ENCODE measurements at regions not wholly inside any gene's neighbourhood (a gene's known extent, or its start where the extent isn't known, plus 50 kb on each side); places are given as distances from the start of the nearest gene placed in this dataset.

DNA sequence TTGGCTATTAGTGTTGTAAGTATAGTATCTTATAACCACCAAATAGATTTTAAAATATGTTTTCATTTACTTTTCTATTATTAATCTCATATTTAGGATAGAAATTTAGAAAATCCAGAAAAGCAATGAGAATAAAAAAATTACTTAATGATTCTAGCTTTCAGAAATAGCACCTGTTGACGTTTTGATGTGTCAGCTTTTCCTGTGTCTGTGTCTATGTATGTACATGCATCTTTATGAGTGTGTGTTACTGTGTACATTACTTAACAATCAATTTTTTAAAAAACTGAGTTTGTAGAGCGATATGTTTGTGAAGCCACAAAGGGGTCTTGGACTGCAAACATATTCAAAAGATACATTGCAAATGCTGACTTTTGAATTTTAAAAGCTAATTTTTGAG lies 526.9 kb downstream of the BCKDHB start:
- no peaks in the 10 kb centered on the region for H3F3A ChIP-seq (ENCODE audit: control insufficient read depth, insufficient read depth)
- TF ChIP-seq EZH2phosphoT487 (IDR thresholded peaks at IDR 0.05; ENCODE audit: borderline replicate concordance, low read length) = no peak
- TF ChIP-seq, protein P1, sequence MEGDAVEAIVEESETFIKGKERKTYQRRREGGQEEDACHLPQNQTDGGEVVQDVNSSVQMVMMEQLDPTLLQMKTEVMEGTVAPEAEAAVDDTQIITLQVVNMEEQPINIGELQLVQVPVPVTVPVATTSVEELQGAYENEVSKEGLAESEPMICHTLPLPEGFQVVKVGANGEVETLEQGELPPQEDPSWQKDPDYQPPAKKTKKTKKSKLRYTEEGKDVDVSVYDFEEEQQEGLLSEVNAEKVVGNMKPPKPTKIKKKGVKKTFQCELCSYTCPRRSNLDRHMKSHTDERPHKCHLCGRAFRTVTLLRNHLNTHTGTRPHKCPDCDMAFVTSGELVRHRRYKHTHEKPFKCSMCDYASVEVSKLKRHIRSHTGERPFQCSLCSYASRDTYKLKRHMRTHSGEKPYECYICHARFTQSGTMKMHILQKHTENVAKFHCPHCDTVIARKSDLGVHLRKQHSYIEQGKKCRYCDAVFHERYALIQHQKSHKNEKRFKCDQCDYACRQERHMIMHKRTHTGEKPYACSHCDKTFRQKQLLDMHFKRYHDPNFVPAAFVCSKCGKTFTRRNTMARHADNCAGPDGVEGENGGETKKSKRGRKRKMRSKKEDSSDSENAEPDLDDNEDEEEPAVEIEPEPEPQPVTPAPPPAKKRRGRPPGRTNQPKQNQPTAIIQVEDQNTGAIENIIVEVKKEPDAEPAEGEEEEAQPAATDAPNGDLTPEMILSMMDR (IDR thresholded peaks at IDR 0.05; ENCODE audit: low read depth, low read length, poor library complexity, severe bottlenecking) = no peak
- no peak overlapping the region for H3K27ac ChIP-seq (ENCODE audit: low read depth, low read length)
- no peak overlapping the region for H3K4me2 ChIP-seq (ENCODE audit: low read length)
- H4K20me1 ChIP-seq (ENCODE audit: control insufficient read depth, insufficient read depth, low read depth, low read length) = no peaks in the 10 kb centered on the region
- H3K36me3 ChIP-seq (ENCODE audit: control insufficient read depth, low read length) = no peaks in the 10 kb centered on the region
- no peaks in the 10 kb centered on the region for H3K9me3 ChIP-seq (ENCODE audit: control insufficient read depth, insufficient read depth, low read length)
- no peaks in the 10 kb centered on the region for H3K79me2 ChIP-seq (ENCODE audit: control insufficient read depth, low read length)
- H3K4me3 ChIP-seq (ENCODE audit: low read length) = no peak overlapping the region
- H3K27me3 ChIP-seq (ENCODE audit: control insufficient read depth, low read length) = no peaks in the 10 kb centered on the region
- no peaks in the 10 kb centered on the region for H3K9me2 ChIP-seq (replicated peaks; ENCODE audit: control insufficient read depth, low read length)
- H3K4me1 ChIP-seq (ENCODE audit: control insufficient read depth, low read length) = no peaks in the 10 kb centered on the region

DNA sequence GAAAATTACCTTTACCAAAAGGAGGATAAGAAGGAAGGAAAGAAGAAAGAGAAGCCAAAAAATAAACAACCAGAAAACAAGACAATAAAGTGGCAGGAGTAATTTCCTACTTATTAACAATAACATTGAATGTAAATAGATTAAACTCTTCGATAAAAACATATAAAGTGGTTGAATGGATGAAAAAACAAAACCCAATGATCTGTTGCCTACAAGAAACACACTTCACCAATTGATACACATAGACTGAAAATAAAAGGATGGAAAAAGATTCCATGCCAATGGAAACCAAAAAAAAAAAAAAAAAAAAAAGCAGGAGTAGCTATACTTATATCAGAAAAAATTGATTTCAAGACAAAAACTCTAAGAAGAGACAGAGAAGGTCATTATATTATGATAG lies 518.9 kb downstream of the BCKDHB start:
- no peaks in the 10 kb centered on the region for H3K9me2 ChIP-seq (replicated peaks; ENCODE audit: control insufficient read depth, low read length)
- H3K4me1 ChIP-seq (ENCODE audit: control insufficient read depth, low read length) = no peaks in the 10 kb centered on the region
- H4K20me1 ChIP-seq (ENCODE audit: control insufficient read depth, insufficient read depth, low read depth, low read length) = no peaks in the 10 kb centered on the region

DNA sequence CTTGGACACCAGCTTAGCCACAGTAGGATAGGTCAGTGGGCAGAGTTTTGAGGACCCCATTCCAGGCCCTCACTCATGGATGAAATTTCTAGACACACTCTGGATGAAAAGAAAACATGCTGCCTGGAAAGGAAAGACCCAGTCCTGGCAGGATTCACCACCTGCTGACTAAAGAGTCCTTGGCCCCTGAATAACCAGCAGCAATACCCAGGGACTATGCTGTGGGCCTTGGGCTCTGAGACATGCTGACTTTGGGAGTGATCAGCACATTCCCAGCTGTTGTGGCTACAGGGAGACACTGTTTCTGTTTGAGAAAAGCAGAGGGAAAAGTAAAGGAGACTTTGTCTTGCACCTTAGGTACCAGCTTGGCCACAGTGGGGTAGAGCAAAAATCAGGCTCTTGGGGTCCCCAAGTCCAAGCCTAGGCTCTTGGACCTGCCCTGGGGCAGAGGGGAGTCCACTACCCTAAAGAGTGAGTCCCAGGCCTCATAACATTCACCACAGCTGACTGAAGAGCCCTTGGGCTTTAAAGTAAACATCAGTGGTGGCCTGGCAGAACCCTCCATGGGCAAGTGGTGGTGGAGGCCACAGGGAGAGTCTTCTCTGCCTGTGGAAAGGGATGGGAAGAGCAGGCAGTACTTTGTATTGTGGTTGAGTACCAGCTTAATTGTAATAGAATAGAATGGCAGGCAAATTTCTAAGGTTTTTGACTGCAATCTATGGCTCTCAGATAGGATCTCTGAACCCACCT lies 516.8 kb downstream of the BCKDHB start:
- no peaks in the 10 kb centered on the region for H3K79me2 ChIP-seq (ENCODE audit: control insufficient read depth, low read length)
- H3K4me3 ChIP-seq (ENCODE audit: low read length) = no peak overlapping the region
- H3K27ac ChIP-seq (ENCODE audit: low read depth, low read length) = no peak overlapping the region
- no peaks in the 10 kb centered on the region for H3K9me2 ChIP-seq (replicated peaks; ENCODE audit: control insufficient read depth, low read length)
- H4K20me1 ChIP-seq (ENCODE audit: control insufficient read depth, insufficient read depth, low read depth, low read length) = no peaks in the 10 kb centered on the region
- peaks cover 6% of the 10 kb centered on the region; the same call in 1 of the 2 replicates for H3F3A ChIP-seq (ENCODE audit: control insufficient read depth, insufficient read depth)
- H3K4me1 ChIP-seq (ENCODE audit: control insufficient read depth, low read length) = no peaks in the 10 kb centered on the region
- H3K36me3 ChIP-seq (ENCODE audit: control insufficient read depth, low read length) = no peaks in the 10 kb centered on the region
- peaks cover 15% of the 10 kb centered on the region; the same call in 1 of the 2 replicates for H3K9me3 ChIP-seq (ENCODE audit: control insufficient read depth, insufficient read depth, low read length)
- H3K4me2 ChIP-seq (ENCODE audit: low read length) = no peak overlapping the region
- no peaks in the 10 kb centered on the region for H3K27me3 ChIP-seq (ENCODE audit: control insufficient read depth, low read length)
- TF ChIP-seq, protein P1 (IDR thresholded peaks at IDR 0.05; ENCODE audit: low read depth, low read length, poor library complexity, severe bottlenecking) = no peak
- no peak for TF ChIP-seq EZH2phosphoT487 (IDR thresholded peaks at IDR 0.05; ENCODE audit: borderline replicate concordance, low read length)

More for the DNA sequence above, 518.9 kb downstream of the BCKDHB start:
- no peak overlapping the region for H3K4me2 ChIP-seq (ENCODE audit: low read length)
- H3K4me3 ChIP-seq (ENCODE audit: low read length) = no peak overlapping the region
- TF ChIP-seq, protein P1 (IDR thresholded peaks at IDR 0.05; ENCODE audit: low read depth, low read length, poor library complexity, severe bottlenecking) = no peak
- no peak for TF ChIP-seq EZH2phosphoT487 (IDR thresholded peaks at IDR 0.05; ENCODE audit: borderline replicate concordance, low read length)
- no peaks in the 10 kb centered on the region for H3K36me3 ChIP-seq (ENCODE audit: control insufficient read depth, low read length)
- H3K9me3 ChIP-seq (ENCODE audit: control insufficient read depth, insufficient read depth, low read length) = peaks cover 12% of the 10 kb centered on the region; the same call in 1 of the 2 replicates
- H3F3A ChIP-seq (ENCODE audit: control insufficient read depth, insufficient read depth) = peaks cover 5% of the 10 kb centered on the region; the same call in 1 of the 2 replicates
- H3K27me3 ChIP-seq (ENCODE audit: control insufficient read depth, low read length) = no peaks in the 10 kb centered on the region
- H3K27ac ChIP-seq (ENCODE audit: low read depth, low read length) = no peak overlapping the region
- H3K79me2 ChIP-seq (ENCODE audit: control insufficient read depth, low read length) = no peaks in the 10 kb centered on the region

All from DOHH2 (cell line).